ENCODE measurements at regions not wholly inside any gene's neighbourhood (a gene's known extent, or its start where the extent isn't known, plus 50 kb on each side); places are given as distances from the start of the nearest gene placed in this dataset.

DNA sequence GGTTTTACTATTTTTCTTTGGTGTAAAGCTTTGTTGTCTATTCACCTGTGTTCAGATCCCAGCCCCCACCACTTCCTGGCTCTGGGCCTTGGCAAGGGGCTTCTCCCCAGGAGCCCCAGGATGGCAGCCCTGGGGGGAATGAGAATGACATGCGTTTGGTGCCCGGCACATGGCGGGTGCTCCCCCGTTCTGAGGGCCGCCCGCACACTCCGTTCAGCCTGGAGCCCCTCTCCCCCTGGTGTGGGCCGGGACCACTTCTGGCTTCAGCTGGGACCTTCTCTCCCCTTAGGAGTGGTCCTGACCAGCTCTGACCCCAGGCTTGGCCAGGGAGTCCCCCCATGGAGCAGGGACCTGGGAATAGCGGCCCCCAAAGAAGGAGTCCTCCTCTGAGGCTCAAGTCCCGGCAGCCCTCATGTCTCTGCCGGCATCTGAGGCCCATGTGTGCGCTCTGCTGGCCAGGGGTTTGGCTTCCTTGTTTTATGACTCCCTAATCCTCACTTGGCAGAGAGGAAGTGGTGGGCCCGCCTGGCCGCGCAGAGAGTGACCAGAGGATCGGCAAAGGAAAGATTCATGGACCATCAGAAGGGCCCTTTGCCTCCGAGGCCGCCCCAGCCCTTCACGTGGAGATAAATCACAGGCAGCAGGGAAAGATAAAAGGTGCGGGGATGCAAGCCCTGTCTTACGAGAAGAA is 57.0 kb upstream of the LMX1B start:
- no peak for DNase-seq (ENCODE audit: low spot score)

DNA sequence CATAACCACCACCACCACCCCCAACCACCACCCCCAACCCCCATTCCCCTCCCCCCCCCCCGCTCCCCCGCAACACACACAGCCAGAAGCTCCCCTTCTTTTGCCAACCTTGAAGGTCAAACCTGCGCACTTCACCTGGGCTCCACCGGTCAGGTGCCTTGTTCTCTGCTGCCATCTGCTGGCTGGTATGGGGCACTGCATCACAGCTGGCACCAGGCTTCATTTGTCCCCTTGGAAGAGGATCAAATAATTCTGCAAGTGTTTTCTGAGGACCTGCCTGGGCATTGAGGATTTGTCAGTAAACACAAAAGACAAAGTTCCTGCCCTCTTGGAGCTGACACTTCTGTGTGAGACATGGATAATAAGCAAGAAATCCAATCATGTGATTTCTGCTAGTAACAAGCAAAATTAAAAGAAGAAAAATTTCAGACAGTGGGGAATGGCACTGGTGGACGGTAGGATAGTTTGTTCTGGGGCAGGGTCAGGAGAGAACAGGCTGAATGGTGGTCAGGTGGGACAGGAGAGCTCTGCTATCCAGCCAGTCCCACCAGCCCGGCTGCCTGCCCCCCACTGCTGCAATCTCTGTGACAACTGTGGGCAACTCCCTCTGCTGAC is 55.6 kb upstream of the LMX1B start:
- peak; percentile 76 for DNase-seq (ENCODE audit: low spot score)

DNA sequence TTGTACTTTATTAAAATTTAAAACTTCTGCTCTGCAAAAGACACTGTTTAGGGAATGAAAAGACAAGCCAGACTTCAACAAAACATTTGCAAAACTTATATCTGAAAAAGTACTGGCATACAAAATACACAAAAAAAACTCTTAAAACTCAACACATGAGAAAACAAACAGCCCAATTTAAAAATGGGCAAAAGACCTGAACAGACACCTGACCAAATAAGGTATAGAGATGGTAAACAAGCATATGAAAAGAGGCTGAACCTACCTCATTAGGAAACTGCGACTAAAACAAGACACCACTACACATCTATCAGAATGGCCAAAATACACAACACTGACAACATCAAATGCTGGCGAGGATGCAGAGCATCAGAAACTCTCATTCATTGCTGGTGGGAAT is 54.4 kb upstream of the LMX1B start:
- no peak for DNase-seq (ENCODE audit: low spot score)

DNA sequence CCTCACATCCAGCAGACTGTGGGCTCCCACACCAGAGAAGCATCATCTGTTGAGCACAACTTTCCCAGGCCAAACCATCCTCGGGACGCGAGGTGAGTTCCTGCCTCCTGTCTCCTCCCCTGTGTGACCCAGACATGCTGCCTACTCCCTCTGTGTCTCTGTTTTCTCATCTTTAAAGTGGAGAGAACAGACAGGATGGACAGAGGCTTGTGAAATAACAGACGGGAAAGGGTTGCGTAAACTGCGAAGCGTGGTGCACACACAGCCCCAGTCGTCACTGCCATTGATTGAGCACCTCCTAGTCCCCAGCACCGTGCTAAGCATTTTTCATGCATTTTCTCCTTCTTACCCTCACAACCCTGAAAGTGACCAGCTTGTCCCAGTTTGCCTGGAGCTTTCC is 52.1 kb upstream of the LMX1B start:
- DNase-seq (ENCODE audit: low spot score): no peak

DNA sequence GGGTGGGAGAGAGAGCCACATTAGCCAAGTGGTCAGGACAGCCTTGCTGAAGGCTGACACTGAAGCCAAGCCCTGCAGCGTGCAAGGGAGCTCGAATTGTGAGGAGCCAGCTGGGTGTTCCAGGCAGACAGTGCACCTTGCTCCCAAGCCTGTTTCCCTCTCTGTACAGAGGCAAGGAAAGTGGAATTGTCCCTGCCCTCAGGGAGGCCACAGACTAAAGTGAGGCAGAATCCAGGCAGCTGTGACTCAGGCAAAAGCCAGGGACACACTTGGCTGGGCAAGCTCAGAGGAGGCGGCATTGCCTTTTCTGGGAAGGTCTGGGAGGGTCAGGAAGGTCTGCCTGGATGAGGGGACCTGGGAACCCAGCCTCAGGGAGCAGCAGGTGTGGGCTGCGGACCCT is 50.2 kb upstream of the LMX1B start:
- DNase-seq (ENCODE audit: low spot score): no peak
